Hematopoietic multipotent progenitor cell treated with erythropoietin and hydrocortisone succinate and interleukin-3 and kit ligand, for 4 days (in vitro differentiated cells): ENCODE measurements at regions not wholly inside any gene's neighbourhood (a gene's known extent, or its start where the extent isn't known, plus 50 kb on each side); places are given as distances from the start of the nearest gene placed in this dataset.
A peak's percentile ranks its signal among the peaks of the same experiment; 100 is the strongest.
"Not testable (repeated sequence)": the region's sequence is repeated elsewhere in the genome, so short reads cannot be mapped to it uniquely, and the experiment has no call there.

Source experiments
- DNase-seq: peaks from one replicate; pipeline ENCODE4 v3.0.0-alpha.2; 2015

DNA sequence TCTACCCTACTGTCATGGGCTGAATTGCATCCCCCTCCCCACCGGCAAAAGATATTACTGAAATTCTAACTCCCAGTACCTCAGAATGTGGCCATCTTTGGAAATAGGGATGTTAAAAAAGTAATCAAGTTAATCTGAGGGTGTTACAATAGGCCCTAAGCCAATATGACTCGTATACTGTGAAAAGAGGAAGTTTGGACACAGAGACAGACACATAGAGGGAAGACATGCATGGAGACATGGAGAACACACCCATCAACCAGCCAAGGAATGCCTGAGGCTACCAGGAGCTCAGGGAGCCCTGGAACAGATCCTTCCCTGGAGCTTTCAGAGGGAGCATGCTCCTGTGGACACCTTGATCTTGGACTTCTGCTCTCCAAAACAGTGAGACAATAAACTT is 138.2 kb upstream of the ADO start:
- peak; percentile 61 for DNase-seq

DNA sequence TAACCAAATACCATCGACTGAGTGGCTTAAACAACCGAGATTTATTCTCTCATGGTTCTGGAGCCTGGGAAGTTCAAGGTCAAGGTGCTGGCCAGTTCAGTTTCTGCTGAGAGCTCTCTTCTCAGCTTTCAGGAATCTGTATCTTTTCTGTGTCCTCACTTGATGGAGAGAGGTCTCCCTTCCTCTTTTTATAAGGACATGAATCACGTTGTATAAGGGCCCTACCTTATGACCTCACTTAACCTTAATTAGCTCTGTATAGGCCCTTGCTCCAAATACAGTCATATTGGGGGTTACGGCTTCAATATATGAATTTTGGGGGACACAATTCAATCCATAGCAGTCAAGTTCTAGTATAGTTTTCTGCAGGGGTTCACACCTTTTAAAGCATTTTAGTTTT is 135.2 kb upstream of the ADO start:
- no peak for DNase-seq

DNA sequence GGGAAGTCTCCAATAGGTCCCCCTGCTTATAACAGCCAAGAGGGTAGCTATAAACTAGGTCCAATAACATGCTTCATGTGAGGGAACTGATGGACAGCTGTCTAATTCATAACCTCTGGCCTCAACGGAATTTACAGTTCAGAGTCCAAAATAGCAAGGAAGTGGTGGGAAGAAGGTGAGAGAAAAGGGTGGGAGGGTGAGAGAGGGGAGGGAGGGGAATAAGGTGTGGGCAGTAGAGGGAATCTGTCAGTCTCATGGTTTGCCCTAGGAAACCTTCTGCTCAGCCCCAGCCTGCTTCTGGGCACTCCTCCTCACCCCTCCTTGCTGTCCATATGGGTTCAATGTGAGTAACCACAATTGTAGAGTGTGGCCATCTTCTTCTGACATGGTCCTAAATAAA is 133.4 kb upstream of the ADO start:
- no peak for DNase-seq

DNA sequence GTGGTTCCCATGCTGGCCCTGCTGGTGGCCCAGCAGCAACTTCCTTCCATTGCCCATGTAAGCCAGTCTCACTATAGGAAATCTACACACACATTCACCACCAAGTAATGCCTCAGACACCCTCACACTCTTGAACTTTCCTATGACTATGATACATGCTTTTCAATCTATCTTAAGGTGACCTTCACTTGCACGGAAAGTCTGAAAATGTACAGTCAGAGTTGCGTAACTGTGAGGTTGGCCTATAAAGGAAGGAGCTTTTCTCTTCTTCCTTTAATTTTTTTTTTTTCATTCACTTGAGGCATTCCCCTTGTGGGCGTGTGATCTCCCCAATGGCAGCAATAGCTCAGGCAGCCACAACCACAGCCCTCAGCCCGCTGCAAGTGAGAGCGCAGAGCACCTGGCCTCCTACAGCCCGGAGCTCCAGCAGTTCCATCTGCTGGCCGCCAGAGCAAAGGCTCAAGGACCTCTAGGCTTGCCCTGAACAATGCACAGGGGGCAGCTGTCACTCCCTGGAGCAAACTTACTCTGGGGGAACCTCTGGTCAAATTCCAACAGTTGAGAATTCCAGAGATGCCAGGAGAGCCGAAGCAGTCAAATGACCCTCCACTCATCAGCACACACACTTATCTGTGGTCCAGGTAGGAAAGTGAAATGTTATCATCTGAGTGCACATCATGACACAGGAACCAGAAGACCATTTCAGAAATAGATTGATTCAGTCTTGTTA is 123.1 kb upstream of the ADO start:
- DNase-seq = peak; percentile 63

DNA sequence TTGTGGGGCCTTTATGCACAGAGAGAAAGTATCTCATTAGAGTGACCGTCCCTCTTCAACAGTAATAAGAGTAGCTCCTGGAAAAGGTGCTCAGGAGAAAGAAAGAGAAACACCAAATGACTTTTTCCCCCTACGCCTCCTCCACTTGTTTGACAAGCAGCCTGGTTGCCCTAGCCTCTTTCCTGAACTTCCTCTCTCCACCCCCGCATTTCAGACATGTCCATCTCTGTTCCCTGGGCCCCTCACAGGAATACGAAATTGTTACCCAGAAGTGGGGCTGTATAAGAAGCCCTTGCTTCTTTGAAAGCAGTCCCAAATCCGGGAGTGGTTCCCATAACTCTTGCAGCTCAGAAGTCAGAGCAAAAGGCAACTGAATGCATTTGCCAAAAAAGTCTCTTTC is 119.6 kb upstream of the ADO start:
- no peak for DNase-seq

DNA sequence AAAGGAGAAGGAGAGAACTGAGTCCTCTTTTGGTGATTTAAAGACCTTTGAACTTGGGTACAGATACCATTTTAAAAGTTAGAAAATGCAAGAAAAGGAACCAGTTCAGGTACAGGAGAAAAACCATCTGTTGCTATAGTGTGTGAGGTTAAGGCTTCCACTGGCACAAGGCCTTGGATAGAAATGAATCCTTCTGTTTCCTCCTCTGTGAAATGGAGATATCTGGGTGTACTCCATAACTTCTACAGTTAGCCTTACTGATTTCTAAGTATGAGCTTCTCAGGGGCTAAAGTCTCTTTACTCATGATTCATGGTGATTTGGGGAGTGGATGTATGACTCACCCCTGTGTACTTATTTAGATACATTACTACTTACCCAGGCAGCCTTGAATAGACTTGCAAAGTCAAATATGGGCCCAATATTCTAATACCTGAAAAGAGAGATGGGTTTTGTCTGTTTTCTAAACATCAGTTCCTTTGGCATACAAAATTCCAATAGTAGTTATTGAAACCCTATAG is 117.2 kb upstream of the ADO start:
- DNase-seq = no peak

DNA sequence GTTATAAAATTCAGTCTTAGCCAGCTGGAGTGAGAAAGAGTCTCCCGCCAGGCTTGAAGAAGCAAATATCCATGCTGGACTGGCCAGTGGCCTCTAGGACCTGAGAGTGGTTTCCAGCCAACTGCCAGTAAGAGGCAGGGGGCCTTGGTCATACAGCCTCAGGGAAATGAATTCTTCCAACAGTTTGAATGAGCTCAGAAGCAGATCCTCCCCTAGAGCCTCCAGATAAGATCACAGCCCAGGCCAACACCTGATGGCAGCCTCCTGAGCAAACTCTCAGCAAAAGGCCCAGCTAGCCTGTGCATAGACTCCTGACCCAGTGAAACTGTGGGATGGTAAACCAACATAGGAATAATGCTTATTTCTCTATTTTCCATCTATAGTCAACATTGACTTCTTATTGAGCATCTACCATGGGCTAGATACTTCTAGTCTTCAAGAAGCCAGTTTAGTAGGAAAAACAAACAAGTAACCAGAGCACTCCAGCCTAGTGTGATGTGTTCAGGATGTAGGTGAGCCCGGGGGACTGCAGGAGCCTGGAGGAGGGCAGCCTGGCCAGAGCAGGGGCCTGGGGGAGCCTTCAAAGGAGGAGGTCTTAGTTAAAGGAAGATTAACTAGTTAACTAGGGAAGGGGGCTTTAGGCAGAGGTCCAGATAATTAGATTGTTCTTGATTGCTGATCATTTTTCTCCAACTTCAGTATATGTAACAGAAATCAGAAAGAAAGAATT is 115.4 kb upstream of the ADO start:
- no peak for DNase-seq

DNA sequence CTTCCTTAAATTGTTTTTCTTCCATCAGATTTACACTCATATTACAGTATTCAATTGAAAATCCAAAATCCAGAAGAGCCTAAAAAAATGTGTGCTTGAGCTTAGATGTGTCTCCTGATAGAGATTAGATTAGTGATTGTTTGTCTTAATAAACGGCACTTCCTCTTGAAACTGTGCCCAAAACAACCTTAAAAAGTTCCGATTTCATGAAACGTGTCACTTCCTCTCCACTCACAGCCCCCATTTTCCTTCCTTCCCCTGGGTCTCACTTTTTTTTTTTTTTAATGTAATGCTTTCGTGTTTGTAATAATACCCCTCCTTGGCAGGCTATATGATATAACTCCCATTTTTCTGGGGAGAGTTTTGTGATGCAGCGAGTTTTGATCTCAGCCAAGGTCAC is 114.8 kb upstream of the ADO start:
- peak; percentile 13 for DNase-seq

DNA sequence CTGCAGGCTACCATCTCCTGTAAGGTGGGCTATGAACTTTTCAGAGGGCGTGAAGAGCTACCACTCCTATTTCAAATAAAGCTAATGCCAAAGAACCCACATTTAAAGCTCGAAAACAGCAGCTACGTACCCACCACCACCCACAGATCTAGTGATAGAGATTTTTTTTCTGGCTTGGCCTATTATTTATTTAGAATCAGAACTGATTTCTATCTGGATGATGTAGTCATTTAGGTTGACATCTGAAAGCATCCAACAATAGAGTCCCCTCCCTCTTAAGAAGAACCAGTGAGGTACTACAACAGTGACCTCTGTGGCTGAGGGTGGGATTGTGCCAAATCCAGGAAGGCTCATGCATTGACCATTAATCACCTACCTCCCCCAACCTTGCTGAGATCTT is 113.8 kb upstream of the ADO start:
- DNase-seq = no peak

DNA sequence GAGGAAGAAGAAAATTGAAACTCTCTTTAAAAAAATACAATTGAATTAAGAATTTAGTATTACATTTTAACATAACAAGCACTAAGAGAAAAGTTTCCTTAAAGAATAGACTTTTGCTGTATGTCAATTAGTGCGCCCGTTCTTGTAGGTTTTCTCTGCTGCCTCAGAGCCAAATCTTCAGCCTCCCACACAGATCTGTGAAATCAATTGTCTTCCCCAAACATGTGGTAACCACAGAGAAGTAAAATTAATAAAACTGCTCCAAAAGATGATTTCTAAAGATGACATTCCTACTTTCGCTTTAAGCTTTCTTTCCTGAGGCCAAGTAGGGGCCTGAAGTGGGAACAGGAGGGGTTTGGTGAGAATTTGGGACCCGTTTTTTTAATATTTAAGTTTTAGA is 113.2 kb upstream of the ADO start:
- DNase-seq = no peak

DNA sequence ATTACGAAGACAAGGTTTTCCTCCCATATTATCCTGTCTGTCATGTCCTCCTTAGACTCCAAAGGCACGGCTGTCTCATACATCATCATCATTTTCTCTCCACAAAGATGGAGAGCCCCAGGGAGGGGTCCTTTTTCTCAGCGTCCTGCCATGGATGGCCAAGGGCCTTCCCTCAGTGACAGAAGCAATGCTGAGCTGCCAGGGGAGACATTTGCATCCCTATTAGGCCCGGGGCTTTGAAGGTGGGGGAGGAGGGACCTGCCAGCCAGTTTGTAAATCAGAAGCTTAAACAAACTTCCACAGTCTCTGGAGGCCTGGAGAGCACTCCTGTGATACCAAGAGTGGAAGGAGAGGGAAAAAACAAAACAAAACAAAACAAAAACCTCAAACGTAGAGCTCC is 112.4 kb upstream of the ADO start:
- DNase-seq = no peak

DNA sequence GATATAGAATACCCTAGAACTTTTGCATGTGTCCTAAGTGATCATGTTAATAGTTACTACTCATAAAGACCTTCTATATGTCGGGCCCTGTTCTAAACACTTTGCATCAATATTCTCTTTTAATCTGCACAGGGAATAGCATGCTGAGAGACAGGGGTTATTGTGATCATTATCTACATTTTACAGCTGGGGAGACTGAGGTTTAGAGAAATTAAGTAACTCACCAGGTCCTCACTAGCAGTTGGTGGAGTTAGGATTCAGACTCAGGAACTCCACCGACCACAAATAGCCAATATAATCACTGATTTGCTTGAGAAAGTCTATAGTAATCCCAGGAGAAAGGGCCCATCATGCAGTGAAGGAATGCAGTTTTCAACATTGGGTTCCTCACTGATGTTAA is 111.2 kb upstream of the ADO start:
- DNase-seq = no peak

DNA sequence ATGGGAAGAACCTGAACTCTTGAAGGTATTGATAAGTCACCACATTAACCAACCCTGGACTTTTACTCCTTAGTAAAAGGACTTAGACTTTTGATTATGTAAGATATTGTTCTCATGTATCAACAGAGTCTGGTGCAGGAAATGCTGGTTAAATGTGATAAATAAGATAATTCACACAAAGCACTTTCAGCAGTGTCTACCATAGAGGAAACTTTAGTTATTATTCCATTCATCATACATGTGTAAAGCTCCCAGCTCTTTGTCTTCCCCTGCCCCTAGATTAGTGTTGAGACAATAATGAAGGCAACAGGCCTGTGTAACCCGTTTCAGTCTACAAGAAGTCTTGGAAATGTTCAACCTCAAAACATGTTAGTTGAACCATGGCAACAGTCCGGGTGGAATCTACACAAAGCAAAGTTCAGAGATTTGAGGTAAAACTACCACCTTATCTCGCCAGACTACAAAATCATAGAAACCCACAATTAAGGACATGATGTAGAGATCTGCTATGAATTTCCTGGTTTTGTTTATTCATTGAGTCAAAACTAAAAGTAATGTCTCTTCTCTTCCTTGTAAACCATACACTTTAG is 109.9 kb upstream of the ADO start:
- no peak for DNase-seq

DNA sequence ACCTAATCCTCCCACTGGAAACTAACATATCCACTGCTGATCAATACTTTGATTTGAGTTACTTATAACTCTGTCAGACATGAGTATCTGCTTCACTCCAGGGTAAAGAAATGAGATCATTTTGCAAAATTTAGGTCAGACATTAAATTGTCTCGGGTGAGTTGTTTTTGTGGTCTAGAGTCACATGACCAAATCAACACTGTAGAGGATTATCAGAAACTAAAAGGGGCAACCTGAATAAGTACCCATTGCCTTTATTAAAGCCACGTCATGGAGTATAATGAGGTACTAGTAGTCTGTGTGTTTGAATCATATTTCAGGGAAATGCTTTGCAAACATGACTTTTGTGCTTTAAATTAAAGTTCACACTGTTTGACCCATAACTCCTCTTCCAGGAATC is 107.7 kb upstream of the ADO start:
- DNase-seq = no peak

DNA sequence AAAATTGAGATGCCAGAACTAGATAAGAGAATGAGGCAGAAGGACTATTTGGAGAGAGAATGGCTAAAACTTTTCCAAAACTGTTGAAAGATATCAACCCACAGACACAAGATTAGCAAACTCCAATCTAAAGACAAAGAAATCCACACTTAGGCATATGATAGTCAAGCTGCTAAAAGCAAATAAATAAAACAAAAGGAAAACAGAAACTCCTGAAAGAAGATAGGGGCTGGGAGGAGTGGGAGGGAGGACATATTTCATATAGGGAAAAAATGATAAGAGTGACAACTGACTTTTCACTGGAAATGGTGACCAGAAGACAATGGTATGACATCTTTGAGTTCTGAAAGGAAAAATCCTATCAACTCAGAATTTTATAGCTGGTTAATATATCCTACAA is 105.4 kb upstream of the ADO start:
- no peak for DNase-seq

DNA sequence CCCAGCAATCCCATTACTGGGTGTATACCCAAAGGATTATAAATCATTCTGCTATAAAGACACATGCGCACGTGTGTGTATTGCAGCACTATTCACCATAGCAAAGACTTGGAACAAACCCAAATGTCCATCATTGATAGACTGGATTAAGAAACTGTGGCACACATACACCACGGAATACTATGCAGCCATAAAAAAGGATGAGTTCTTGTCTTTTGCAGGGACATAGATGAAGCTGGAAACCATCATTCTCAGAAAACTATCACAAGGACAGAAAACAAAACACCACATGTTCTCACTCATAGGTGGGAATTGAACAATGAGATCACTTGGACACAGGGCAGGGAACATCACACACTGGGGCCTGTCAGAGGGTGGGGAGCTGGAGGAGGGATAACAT is 100.4 kb upstream of the ADO start:
- DNase-seq = not testable (repeated sequence)

DNA sequence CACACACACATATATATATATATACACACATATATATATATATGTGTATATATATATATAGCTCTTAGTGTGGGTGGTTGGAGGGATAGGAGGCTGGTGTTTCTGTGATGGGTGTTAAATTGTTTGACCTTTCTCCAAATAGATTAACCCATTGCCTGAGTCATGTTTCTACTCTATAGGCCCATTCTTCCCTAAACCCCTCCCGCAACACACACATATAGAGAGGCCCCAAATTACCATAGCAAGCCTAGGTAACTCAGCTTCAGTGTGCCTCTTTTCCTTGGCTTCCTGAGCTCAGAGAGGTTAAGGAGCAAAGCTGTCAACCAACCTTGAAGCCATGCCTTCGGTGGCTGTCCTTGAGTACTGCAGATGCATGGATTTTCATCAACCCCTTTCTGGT is 98.7 kb upstream of the ADO start:
- DNase-seq = no peak

DNA sequence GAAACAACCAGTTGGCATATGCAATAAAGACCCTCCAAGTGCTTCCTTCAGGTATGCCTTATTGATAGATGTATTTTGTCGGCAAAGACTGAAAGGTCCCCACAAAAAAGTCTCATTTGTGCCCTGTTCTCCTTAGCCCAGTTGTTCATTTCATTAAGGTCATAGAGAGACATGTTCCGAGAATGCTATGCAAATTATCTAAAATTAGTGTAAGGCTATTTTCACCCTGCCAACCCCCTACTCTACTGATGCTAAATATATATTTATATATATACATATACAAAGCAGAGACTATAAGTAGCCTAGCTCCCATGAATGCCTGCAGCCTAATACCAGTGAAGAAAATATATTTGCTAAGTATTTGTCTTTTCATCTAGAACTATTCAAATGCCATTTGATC is 96.7 kb upstream of the ADO start:
- no peak for DNase-seq

DNA sequence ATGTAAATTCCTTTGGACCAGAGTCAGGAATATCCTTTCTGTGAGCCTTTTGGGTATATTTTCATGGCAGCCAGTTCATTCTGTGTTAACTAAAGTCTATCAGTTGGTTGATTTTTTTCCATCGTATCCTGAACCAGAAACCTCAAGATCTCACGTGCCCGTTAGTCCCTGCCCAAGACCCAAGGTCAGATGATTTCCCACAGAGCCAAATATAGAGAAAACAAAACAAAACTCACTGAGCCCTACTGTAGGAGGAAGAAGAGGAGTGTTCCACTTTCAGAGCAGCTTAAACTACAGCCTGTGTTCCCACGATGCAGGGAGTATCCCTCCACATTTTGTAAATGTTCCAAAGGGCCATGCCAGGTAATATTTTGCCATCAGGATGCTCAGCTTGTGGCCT is 96.0 kb upstream of the ADO start:
- DNase-seq = no peak

DNA sequence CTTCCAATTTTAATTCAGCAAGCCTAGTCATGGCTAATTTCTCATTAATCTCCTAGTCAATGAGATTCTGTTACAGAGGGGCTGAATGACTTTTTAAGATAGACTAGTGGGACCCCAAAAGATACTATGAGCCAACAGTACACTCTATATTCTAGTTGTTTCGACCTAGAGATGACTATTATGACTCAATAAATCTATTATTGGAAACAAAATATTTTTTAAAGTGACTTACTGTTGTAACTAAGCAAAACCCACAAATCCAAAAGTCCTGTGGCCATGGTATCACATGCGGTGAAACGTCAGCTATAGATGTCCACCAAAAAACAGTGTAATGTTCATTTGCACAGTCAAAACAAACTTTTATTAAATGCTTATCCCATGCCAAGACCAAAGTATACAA is 95.3 kb upstream of the ADO start:
- DNase-seq = no peak

DNA sequence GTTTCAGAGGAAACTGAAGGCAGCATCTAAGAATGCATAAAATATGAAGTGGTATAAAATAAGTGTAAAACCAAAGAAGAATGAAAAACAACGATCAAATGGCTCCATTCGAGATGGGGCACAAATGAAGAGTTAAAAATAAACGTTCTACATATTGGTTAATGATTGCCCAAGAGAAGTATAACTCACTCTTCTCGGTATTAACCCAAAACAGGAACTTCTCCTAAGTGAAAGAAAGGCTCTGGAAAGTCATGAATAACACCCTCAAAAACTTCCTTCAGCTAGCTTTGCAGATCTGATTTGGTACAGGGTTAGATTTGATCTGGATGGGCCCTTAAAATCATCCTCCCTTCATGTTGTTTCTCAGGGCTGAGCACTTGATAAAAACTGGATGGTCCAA is 94.3 kb upstream of the ADO start:
- DNase-seq = peak; percentile 27

DNA sequence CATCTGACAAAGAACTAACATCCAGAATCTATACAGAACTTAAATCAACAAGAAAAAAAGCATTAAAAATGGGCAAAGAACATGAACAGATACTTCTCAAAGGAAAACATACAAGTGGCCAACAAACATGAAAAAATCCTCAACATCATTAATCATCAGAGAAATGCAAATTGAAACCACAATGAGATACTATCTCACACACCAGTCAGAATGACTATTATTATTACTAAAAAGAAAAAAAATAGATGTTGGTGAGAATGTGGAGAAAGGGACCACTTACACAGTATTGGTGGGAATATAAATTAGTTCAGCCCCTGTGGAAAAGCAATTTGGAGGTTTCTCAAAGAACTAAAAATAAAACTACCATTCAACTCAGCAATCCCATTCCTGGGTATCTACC is 89.1 kb upstream of the ADO start:
- no peak for DNase-seq

DNA sequence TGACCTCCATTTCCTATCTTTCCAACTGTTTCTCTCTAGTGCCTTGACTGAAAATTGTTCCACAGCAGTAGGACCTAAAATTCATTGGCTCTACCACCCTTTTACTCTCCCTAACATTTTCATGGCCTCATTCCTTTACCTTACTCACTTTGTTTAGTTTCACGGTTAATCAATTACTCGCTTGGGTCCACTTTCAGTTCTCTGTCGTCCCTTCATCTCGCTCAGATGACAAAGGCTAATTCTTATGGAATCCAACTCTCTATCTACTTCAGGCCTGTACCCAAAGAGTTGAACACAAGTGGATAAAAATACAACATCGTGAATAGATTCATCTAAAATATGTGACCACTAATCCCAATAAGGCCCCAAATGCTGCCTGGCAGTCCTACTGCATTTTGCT is 85.9 kb upstream of the ADO start:
- DNase-seq = no peak

DNA sequence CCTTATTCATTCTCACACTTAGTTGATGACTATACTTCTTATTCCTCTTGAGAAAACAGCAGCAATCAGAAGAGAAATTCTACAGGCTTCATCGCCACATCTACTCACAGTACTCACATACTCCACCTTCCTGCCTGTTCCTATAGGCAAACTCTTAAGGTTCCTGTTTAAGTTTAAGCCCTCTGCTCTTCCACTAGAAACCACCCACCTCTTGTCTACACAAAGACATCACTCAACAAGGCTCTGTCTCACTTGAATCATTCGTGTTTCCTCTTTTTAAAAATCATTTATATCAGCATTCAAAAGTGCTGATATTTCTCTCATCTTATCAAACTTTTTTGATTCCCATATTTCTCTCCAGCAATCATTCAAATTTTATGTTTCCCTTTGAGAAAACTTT is 85.5 kb upstream of the ADO start:
- DNase-seq = no peak
